ENCODE measurements at regions not wholly inside any gene's neighbourhood (a gene's known extent, or its start where the extent isn't known, plus 50 kb on each side); places are given as distances from the start of the nearest gene placed in this dataset.

DNA sequence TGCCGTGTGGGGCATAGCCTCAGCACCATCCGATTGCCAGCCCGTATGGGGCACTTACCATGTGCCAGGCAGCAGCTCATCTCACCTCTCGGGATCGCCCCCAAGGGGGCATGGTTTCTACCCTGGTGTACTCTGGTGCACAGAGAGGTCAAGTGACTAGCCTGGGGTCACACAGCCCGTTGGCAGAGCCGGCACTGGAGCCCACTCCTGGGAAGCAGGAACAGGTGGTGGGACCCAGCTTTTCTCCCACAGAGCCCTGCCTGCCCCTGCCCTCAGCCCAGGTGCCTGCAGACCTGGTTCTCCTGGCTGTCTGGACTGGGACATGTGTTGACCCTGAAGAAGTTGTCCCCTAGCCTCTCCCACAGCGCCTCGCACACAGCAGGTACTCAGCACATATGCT lies 141.8 kb upstream of the CIBAR2 start:
- Histone ChIP-seq H3K79me2 (ENCODE audit: insufficient read depth, low read length) (no peaks in the 10 kb centered on the region), H3K4me2 (ENCODE audit: insufficient read depth, low read length) (no peak overlapping the region), H2AFZ (ENCODE audit: low read depth, low read length) (no peak overlapping the region), H3K27me3 (ENCODE audit: insufficient read depth, low read length, poor library complexity) (peaks cover 2% of the 10 kb centered on the region), H3K9ac (ENCODE audit: low read depth, low read length) (no peak overlapping the region), H3K4me1 (ENCODE audit: insufficient read depth, low read length) (no peaks in the 10 kb centered on the region), H4K20me1 (ENCODE audit: insufficient read depth, low read length) (peaks cover 11% of the 10 kb centered on the region; the same call in 1 of the 2 replicates), H3K36me3 (ENCODE audit: insufficient read depth, low read length) (no peaks in the 10 kb centered on the region), H3K4me3 (ENCODE audit: low read depth in 1 of 2, low read length in 2 of 2) (no peak overlapping the region), H3K27ac (ENCODE audit: low read length) (no peak overlapping the region), H3K9me3 (ENCODE audit: insufficient read depth, low read length, severe bottlenecking) (no peaks in the 10 kb centered on the region)
- DNase-seq (no peak), ATAC-seq (ENCODE audit: insufficient read depth, low read depth) (no peak)
- TF ChIP-seq, protein P1, sequence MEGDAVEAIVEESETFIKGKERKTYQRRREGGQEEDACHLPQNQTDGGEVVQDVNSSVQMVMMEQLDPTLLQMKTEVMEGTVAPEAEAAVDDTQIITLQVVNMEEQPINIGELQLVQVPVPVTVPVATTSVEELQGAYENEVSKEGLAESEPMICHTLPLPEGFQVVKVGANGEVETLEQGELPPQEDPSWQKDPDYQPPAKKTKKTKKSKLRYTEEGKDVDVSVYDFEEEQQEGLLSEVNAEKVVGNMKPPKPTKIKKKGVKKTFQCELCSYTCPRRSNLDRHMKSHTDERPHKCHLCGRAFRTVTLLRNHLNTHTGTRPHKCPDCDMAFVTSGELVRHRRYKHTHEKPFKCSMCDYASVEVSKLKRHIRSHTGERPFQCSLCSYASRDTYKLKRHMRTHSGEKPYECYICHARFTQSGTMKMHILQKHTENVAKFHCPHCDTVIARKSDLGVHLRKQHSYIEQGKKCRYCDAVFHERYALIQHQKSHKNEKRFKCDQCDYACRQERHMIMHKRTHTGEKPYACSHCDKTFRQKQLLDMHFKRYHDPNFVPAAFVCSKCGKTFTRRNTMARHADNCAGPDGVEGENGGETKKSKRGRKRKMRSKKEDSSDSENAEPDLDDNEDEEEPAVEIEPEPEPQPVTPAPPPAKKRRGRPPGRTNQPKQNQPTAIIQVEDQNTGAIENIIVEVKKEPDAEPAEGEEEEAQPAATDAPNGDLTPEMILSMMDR (IDR thresholded peaks at IDR 0.05; ENCODE audit: borderline replicate concordance, extremely low read depth, low read length, poor library complexity, severe bottlenecking): no peak
- TF ChIP-seq EZH2 (IDR thresholded peaks at IDR 0.05; ENCODE audit: borderline replicate concordance, low read depth, low read length, severe bottlenecking): no peak

DNA sequence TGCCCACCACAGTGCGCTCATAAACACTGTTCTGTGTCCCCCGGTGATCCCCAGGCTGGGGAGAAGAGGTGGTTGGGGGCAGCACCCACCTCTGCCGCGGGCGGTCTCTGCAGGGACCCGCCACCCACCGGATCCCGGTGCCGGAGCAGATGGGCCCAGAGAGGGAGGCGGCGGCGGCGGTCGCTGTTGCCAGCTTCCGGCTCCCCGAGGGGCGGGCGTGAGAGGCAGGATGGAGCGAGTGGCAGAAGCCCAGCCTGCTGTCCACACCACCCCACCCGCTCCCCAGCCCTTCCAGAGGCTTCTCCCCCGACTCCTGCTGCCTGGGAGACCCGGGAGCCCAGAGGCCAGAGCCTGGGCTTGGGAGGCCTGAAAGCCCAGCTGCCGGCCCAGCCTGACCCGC lies 142.6 kb upstream of the CIBAR2 start:
- Histone ChIP-seq H3K4me2 (ENCODE audit: insufficient read depth, low read length) (no peak overlapping the region), H3K79me2 (ENCODE audit: insufficient read depth, low read length) (no peaks in the 10 kb centered on the region), H4K20me1 (ENCODE audit: insufficient read depth, low read length) (peaks cover 11% of the 10 kb centered on the region; the same call in 1 of the 2 replicates), H3K9ac (ENCODE audit: low read depth, low read length) (no peak overlapping the region), H3K4me3 (ENCODE audit: low read depth in 1 of 2, low read length in 2 of 2) (no peak overlapping the region), H3K4me1 (ENCODE audit: insufficient read depth, low read length) (no peaks in the 10 kb centered on the region), H3K27me3 (ENCODE audit: insufficient read depth, low read length, poor library complexity) (peaks cover 2% of the 10 kb centered on the region), H3K27ac (ENCODE audit: low read length) (no peak overlapping the region), H3K9me3 (ENCODE audit: insufficient read depth, low read length, severe bottlenecking) (no peaks in the 10 kb centered on the region), H2AFZ (ENCODE audit: low read depth, low read length) (no peak overlapping the region), H3K36me3 (ENCODE audit: insufficient read depth, low read length) (no peaks in the 10 kb centered on the region)
- no peak for DNase-seq
- no peak for ATAC-seq (ENCODE audit: insufficient read depth, low read depth)
- TF ChIP-seq EZH2 (IDR thresholded peaks at IDR 0.05; ENCODE audit: borderline replicate concordance, low read depth, low read length, severe bottlenecking): no peak
- TF ChIP-seq, protein P1 (IDR thresholded peaks at IDR 0.05; ENCODE audit: borderline replicate concordance, extremely low read depth, low read length, poor library complexity, severe bottlenecking): no peak

DNA sequence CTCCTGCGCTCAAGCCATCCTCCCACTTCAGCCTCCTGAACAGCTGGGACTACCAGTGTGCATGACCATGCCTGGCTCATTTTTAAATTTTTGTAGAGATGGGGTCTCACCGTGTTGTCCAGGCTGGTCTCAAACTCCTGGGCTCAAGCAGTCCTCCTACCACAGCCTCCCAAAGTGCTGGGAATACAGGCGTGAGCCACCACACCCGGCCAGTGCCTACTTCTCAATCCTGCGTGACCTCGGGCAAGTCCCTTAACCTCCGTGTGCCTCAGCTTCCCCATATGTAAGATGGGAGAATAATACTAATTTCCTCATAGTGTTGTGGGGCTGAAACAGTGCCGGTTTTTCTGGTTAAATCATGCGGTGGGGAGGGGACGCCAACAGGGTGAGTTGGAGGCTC lies 143.5 kb upstream of the CIBAR2 start:
- H3K4me1 ChIP-seq (ENCODE audit: insufficient read depth, low read length): no peaks in the 10 kb centered on the region
- no peak overlapping the region for H3K27ac ChIP-seq (ENCODE audit: low read length)
- H4K20me1 ChIP-seq (ENCODE audit: insufficient read depth, low read length): peaks cover 11% of the 10 kb centered on the region; the same call in 1 of the 2 replicates
- H3K9me3 ChIP-seq (ENCODE audit: insufficient read depth, low read length, severe bottlenecking): no peaks in the 10 kb centered on the region
- H3K4me2 ChIP-seq (ENCODE audit: insufficient read depth, low read length): no peak overlapping the region
- ATAC-seq (ENCODE audit: insufficient read depth, low read depth): no peak
- no peaks in the 10 kb centered on the region for H3K36me3 ChIP-seq (ENCODE audit: insufficient read depth, low read length)
- peaks cover 4% of the 10 kb centered on the region for H3K27me3 ChIP-seq (ENCODE audit: insufficient read depth, low read length, poor library complexity)
- no peak overlapping the region for H3K9ac ChIP-seq (ENCODE audit: low read depth, low read length)
- TF ChIP-seq EZH2 (IDR thresholded peaks at IDR 0.05; ENCODE audit: borderline replicate concordance, low read depth, low read length, severe bottlenecking): no peak
- TF ChIP-seq, protein P1 (IDR thresholded peaks at IDR 0.05; ENCODE audit: borderline replicate concordance, extremely low read depth, low read length, poor library complexity, severe bottlenecking): no peak
- H3K4me3 ChIP-seq (ENCODE audit: low read depth in 1 of 2, low read length in 2 of 2): no peak overlapping the region
- no peaks in the 10 kb centered on the region for H3K79me2 ChIP-seq (ENCODE audit: insufficient read depth, low read length)
- H2AFZ ChIP-seq (ENCODE audit: low read depth, low read length): no peak overlapping the region
- no peak for DNase-seq
